ENCODE measurements at regions not wholly inside any gene's neighbourhood (a gene's known extent, or its start where the extent isn't known, plus 50 kb on each side); places are given as distances from the start of the nearest gene placed in this dataset.

DNA sequence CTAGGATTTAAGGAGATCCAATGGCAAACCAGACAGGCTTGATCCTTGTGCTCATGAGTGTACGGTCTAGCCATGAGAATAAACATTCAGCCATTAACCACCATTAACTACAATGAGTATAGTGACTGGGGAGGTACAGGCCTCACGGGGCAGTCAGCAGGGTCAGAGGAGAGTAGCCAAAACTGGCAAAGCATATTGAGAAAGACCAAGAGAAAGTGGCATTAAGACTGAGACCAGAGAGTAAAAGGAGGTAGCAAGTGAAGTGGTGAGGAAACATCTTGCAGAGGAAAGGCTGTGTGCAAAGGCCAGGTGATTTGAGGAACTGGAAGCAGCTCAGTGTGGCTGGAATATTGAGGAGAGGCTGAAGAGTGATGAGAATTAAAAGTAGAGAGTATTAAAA is 407.2 kb upstream of the LMCD1 start:
- no peaks in the 10 kb centered on the region for H3K4me1 ChIP-seq
- DNase-seq, result no peak

GRCh38 chr3:8095724-8096123 is 405.9 kb upstream of the LMCD1 start:
- Histone ChIP-seq H3K27me3 (no peaks in the 10 kb centered on the region), H3K4me3 (ENCODE audit: low read depth, low read length) (no peak overlapping the region), H3K36me3 (no peaks in the 10 kb centered on the region), H3K4me1 (no peaks in the 10 kb centered on the region), H3K9me3 (no peaks in the 10 kb centered on the region)
- peak; percentile 36; the same call in 1 of the 2 replicates for TF ChIP-seq CTCF (IDR thresholded peaks at IDR 0.05; ENCODE audit: low read depth, low read length)
- peak; percentile 17 for DNase-seq

More for the DNA sequence above, 407.2 kb upstream of the LMCD1 start:
- H3K36me3 ChIP-seq, result no peaks in the 10 kb centered on the region
- H3K27me3 ChIP-seq, result no peaks in the 10 kb centered on the region
- TF ChIP-seq CTCF (IDR thresholded peaks at IDR 0.05; ENCODE audit: low read depth, low read length), result no peak
- no peaks in the 10 kb centered on the region for H3K9me3 ChIP-seq
- H3K4me3 ChIP-seq (ENCODE audit: low read depth, low read length), result no peak overlapping the region

DNA sequence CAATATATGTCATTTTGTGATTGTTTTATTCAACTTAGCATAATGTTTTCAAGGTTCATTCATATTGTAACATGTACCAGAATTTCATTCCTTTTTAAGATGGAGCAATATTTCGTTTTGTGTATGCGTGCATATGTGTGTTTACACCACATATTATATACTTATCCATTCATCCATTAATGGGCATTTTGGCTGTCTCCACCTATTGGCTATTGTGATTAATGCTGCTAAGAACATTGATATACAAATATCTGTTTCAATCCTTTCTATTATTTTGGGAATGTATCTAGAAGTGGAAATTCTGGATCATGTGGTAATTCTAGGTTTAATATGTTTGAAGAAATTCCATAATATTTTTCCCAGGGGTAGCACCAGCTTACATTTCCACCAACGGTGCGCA is 403.9 kb upstream of the LMCD1 start:
- Histone ChIP-seq H3K27me3 (no peaks in the 10 kb centered on the region), H3K9me3 (no peaks in the 10 kb centered on the region), H3K4me3 (ENCODE audit: low read depth, low read length) (no peak overlapping the region), H3K36me3 (no peaks in the 10 kb centered on the region), H3K4me1 (no peaks in the 10 kb centered on the region)
- DNase-seq, result no peak
- no peak for TF ChIP-seq CTCF (IDR thresholded peaks at IDR 0.05; ENCODE audit: low read depth, low read length)

DNA sequence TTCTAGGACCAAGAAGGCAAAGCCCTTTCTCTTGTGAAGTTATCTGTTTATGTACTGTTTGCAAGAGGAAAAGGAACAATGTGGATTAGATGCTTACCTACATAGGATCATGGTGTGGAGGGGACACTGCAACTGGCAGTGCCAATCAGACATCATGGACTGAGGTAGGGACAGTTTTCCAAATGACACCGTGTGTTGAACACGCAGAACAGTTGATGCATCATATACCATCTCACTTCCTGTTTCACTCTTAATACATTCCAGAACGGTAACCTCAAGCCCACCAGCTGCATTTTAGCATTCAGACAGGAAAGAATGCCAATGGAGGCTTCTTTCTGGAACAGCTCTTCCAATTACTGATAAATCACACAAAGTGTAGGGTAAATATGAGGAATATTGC is 397.7 kb upstream of the LMCD1 start:
- DNase-seq, result no peak
- no peak overlapping the region for H3K4me3 ChIP-seq (ENCODE audit: low read depth, low read length)
- no peak for TF ChIP-seq CTCF (IDR thresholded peaks at IDR 0.05; ENCODE audit: low read depth, low read length)

DNA sequence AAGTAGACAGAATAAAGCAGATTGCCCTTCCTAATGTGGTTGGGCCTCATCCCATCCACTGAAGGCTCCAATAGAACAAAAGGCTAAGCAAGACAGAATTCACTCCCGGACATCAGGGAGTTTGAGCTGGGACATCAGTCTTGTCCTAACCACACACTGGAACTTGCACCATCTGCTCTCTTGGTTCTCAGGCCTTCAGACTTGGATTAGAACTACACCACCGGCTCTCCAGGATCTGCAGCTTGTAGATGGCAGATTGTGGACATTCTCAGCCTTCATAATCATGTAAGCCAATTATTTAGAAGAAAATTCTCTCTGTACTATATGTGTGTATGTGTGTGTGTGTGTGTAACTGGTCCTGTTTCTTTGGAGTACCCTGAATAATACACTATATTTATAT is 394.7 kb upstream of the LMCD1 start:
- TF ChIP-seq CTCF (IDR thresholded peaks at IDR 0.05; ENCODE audit: low read depth, low read length), result no peak
- no peak for DNase-seq
- Histone ChIP-seq H3K4me3 (ENCODE audit: low read depth, low read length) (no peak overlapping the region), H3K4me1 (no peaks in the 10 kb centered on the region), H3K9me3 (no peaks in the 10 kb centered on the region), H3K36me3 (no peaks in the 10 kb centered on the region), H3K27me3 (no peaks in the 10 kb centered on the region)

More for the DNA sequence above, 397.7 kb upstream of the LMCD1 start:
- no peaks in the 10 kb centered on the region for H3K9me3 ChIP-seq
- no peaks in the 10 kb centered on the region for H3K36me3 ChIP-seq
- no peaks in the 10 kb centered on the region for H3K27me3 ChIP-seq
- H3K4me1 ChIP-seq, result no peaks in the 10 kb centered on the region

DNA sequence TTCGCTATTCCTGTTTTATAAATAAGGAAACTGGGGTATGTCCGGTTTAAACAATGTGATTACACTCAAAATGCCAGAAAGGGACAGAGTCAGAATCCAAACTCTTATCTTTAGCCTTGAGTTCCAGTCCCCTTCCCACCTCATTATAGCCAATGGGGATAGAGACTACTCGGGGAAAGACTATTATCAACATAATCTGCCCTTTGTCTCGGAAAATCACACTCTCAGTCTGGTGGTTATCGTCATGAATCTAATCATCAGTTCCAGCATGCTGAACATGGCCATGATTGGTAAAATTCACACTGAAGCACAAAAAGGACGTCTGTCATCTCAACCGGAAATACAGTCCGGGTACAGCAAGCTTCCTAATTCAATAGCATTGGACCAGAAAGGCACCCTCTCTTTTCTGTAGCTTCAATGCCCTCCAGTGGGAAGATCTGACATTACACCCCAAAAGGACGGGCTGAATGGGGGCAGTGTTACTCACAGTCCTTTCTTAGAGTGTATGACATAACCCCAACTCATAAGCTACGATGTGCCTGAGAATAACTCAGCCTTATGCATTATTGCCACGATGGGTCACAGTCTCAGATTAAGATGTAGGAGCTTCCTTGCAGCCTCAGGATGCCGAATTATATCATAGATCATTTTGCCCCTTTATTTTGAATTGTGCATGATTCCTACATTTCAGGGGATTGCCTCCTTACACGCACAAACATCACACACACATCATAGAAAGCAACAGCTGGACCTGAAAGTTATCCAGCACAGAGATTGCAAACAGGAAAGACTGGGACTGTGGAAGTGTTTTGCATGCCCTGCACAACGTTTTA is 390.4 kb upstream of the LMCD1 start:
- Histone ChIP-seq H3K27me3 (no peaks in the 10 kb centered on the region), H3K36me3 (no peaks in the 10 kb centered on the region), H3K4me3 (ENCODE audit: low read depth, low read length) (peak overlapping the region; percentile 52), H3K9me3 (no peaks in the 10 kb centered on the region), H3K4me1 (no peaks in the 10 kb centered on the region)
- peak; percentile 77 for TF ChIP-seq CTCF (IDR thresholded peaks at IDR 0.05; ENCODE audit: low read depth, low read length)
- DNase-seq, result peak; percentile 50
